Eye (tissue), 1 donor: ENCODE measurements at regions not wholly inside any gene's neighbourhood (a gene's known extent, or its start where the extent isn't known, plus 50 kb on each side); places are given as distances from the start of the nearest gene placed in this dataset.
A peak's percentile ranks its signal among the peaks of the same experiment; 100 is the strongest.
"Not testable (repeated sequence)": the region's sequence is repeated elsewhere in the genome, so short reads cannot be mapped to it uniquely, and the experiment has no call there.

Source experiments
- DNase-seq: peaks from one replicate; pipeline ENCODE4 v3.0.0-alpha.2; 2015

GRCh38 chr6:40671001-40671693 is 84.0 kb upstream of the LRFN2 start:
- DNase-seq = no peak

- no peak for DNase-seq
These were observed 82.2 kb upstream of the LRFN2 start for GRCh38 chr6:40669343-40669742.

- DNase-seq = no peak
These were observed 81.0 kb upstream of the LRFN2 start for GRCh38 chr6:40668203-40668602.

GRCh38 chr6:40666530-40666929 is 79.4 kb upstream of the LRFN2 start:
- no peak for DNase-seq

- peak; percentile 67 for DNase-seq
These were observed 74.6 kb upstream of the LRFN2 start for GRCh38 chr6:40661726-40662125.

- DNase-seq = not testable (repeated sequence)
These were observed 69.6 kb upstream of the LRFN2 start for GRCh38 chr6:40656772-40657171.

GRCh38 chr6:40654828-40655227 is 67.7 kb upstream of the LRFN2 start:
- no peak for DNase-seq

GRCh38 chr6:40645043-40645442 is 57.9 kb upstream of the LRFN2 start:
- DNase-seq = no peak

- no peak for DNase-seq
These were observed 55.7 kb upstream of the LRFN2 start for GRCh38 chr6:40642837-40643236.

GRCh38 chr6:40642190-40642589 is 55.0 kb upstream of the LRFN2 start:
- no peak for DNase-seq

GRCh38 chr6:40640599-40641227 is 53.5 kb upstream of the LRFN2 start:
- peak; percentile 22 for DNase-seq
